DOHH2 (cell line): ENCODE measurements at regions not wholly inside any gene's neighbourhood (a gene's known extent, or its start where the extent isn't known, plus 50 kb on each side); places are given as distances from the start of the nearest gene placed in this dataset.

Source experiments
- H3F3A ChIP-seq: fragments of 200-600 bp; sonication (generic), shearing (Covaris generic); 2 replicates; pipeline ENCODE4 v1.6.0; 2016; ENCODE audit warnings: antibody characterized with exemption, mild to moderate bottlenecking; ENCODE audit not compliant: control insufficient read depth, insufficient read depth
- H3K27ac ChIP-seq: fragments of 200-600 bp; sonication (generic); 2 replicates; pipeline ENCODE4 v1.5.1; 2014; ENCODE audit warnings: low read depth, mild to moderate bottlenecking, low read length, moderate library complexity
- H3K27me3 ChIP-seq: fragments of 200-600 bp; sonication (generic); 2 replicates; pipeline ENCODE4 v1.6.1; 2014; ENCODE audit warnings: mild to moderate bottlenecking, low read length, mixed read lengths; ENCODE audit not compliant: control insufficient read depth
- H3K36me3 ChIP-seq: fragments of 200-600 bp; sonication (generic); 2 replicates; pipeline ENCODE4 v1.6.1; 2014; ENCODE audit warnings: mild to moderate bottlenecking, low read length, moderate library complexity, mixed read lengths; ENCODE audit not compliant: control insufficient read depth
- H3K4me1 ChIP-seq: fragments of 200-600 bp; sonication (generic); 2 replicates; pipeline ENCODE4 v1.6.1; 2014; ENCODE audit warnings: mild to moderate bottlenecking, low read length, mixed read lengths; ENCODE audit not compliant: control insufficient read depth
- H3K4me2 ChIP-seq: fragments of 200-600 bp; sonication (generic); 2 replicates; pipeline ENCODE4 v1.6.0; 2014; ENCODE audit warnings: mild to moderate bottlenecking, low read length, moderate library complexity
- H3K4me3 ChIP-seq: fragments of 200-600 bp; sonication (generic); 2 replicates; pipeline ENCODE4 v1.5.1; 2014; ENCODE audit warnings: mild to moderate bottlenecking, low read length, mixed read lengths
- H3K79me2 ChIP-seq: fragments of 200-600 bp; sonication (generic); 2 replicates; pipeline ENCODE4 v1.6.1; 2014; ENCODE audit warnings: mild to moderate bottlenecking, low read length, mixed read lengths; ENCODE audit not compliant: control insufficient read depth
- H3K9me2 ChIP-seq: fragments of 200-600 bp; sonication (generic); replicated peaks from 2 replicates; pipeline ENCODE4 v1.6.1; 2014; ENCODE audit warnings: mild to moderate bottlenecking, low read length, mixed read lengths; ENCODE audit not compliant: control insufficient read depth
- H3K9me3 ChIP-seq: fragments of 200-600 bp; sonication (generic); 2 replicates; pipeline ENCODE4 v1.6.1; 2014; ENCODE audit warnings: antibody characterized with exemption, low read length, mixed read lengths; ENCODE audit not compliant: control insufficient read depth, insufficient read depth
- H4K20me1 ChIP-seq: fragments of 200-600 bp; sonication (generic); 2 replicates; pipeline ENCODE4 v1.6.0; 2014; ENCODE audit warnings: low read depth, mild to moderate bottlenecking, antibody characterized with exemption, low read length, moderate library complexity; ENCODE audit not compliant: control insufficient read depth, insufficient read depth
- EZH2phosphoT487 ChIP-seq: fragments of 200-600 bp; sonication (generic); IDR thresholded peaks from 2 replicates; pipeline ENCODE4 v1.6.1; 2017; ENCODE audit warnings: borderline replicate concordance, mild to moderate bottlenecking, antibody characterized with exemption, low read length, moderate library complexity, mixed read lengths
- TF ChIP-seq, protein P1 (sequence below): fragments of 200-600 bp; sonication (generic); IDR thresholded peaks from one replicate; pipeline ENCODE4 v1.5.1; 2014; ENCODE audit warnings: antibody characterized with exemption, mild to moderate bottlenecking, low read depth, low read length; ENCODE audit not compliant: poor library complexity, severe bottlenecking

DNA sequence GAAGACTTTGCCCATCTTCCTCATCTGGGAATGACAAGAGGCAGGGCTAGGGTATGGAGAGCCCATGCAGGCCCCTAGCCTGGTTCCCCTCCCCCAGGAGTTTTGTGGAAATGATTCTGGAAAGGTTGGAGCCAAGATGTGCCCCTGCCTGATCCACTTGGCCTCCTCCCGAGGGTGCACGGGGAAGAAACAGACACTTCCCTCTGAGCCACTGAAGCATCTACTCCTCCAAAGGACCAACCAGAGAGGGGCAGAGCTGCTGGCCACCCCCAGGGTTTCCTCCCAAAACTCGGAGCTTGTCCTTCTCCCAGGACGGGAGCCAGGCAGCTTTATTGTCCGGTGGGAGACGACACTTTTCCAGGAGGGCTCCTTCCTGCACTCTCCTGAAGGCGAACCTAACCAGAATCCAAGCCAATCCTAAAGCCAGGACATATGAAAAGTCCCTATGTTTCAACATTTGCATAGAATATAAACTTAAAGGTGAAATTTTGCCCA lies 149.2 kb upstream of the COPS8 start:
- Histone ChIP-seq H3K27me3 (peaks cover 3% of the 10 kb centered on the region; the same call in 1 of the 2 replicates), H3K36me3 (no peaks in the 10 kb centered on the region), H3K9me2 (no peaks in the 10 kb centered on the region), H4K20me1 (no peaks in the 10 kb centered on the region), H3K9me3 (no peaks in the 10 kb centered on the region), H3K4me1 (no peaks in the 10 kb centered on the region), H3K4me3 (no peak overlapping the region), H3K27ac (no peak overlapping the region), H3K79me2 (no peaks in the 10 kb centered on the region), H3K4me2 (no peak overlapping the region), H3F3A (no peaks in the 10 kb centered on the region)
- TF ChIP-seq, protein P1, sequence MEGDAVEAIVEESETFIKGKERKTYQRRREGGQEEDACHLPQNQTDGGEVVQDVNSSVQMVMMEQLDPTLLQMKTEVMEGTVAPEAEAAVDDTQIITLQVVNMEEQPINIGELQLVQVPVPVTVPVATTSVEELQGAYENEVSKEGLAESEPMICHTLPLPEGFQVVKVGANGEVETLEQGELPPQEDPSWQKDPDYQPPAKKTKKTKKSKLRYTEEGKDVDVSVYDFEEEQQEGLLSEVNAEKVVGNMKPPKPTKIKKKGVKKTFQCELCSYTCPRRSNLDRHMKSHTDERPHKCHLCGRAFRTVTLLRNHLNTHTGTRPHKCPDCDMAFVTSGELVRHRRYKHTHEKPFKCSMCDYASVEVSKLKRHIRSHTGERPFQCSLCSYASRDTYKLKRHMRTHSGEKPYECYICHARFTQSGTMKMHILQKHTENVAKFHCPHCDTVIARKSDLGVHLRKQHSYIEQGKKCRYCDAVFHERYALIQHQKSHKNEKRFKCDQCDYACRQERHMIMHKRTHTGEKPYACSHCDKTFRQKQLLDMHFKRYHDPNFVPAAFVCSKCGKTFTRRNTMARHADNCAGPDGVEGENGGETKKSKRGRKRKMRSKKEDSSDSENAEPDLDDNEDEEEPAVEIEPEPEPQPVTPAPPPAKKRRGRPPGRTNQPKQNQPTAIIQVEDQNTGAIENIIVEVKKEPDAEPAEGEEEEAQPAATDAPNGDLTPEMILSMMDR = no peak
- no peak for TF ChIP-seq EZH2phosphoT487

DNA sequence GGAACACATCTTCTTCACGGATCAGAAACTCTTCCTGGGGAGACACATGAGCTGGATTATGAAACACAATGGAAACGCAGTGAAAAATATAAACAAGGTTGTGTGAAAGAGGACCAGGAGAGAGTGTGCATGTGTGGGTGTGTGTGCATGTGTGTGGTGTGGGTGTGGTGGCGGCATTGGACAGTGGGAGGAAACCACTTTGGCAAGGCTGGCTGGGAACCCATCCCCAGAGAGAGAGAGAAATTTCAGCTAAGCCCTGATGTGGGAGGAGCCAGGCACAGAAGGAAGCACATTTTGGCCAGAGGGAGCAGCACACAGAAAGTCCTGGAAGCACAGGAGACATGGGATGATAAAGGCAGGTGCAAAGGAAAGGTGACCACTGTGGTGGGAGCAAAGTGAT lies 147.6 kb upstream of the COPS8 start:
- H3K27ac ChIP-seq = no peak overlapping the region
- H3K4me3 ChIP-seq = no peak overlapping the region
- no peak for TF ChIP-seq EZH2phosphoT487
- TF ChIP-seq, protein P1 = no peak
- no peaks in the 10 kb centered on the region for H3K9me3 ChIP-seq
- H3F3A ChIP-seq = no peaks in the 10 kb centered on the region
- H3K9me2 ChIP-seq = no peaks in the 10 kb centered on the region
- H3K36me3 ChIP-seq = no peaks in the 10 kb centered on the region
- H3K4me2 ChIP-seq = no peak overlapping the region
- H4K20me1 ChIP-seq = no peaks in the 10 kb centered on the region
- no peaks in the 10 kb centered on the region for H3K79me2 ChIP-seq
- H3K27me3 ChIP-seq = no peaks in the 10 kb centered on the region
- no peaks in the 10 kb centered on the region for H3K4me1 ChIP-seq

DNA sequence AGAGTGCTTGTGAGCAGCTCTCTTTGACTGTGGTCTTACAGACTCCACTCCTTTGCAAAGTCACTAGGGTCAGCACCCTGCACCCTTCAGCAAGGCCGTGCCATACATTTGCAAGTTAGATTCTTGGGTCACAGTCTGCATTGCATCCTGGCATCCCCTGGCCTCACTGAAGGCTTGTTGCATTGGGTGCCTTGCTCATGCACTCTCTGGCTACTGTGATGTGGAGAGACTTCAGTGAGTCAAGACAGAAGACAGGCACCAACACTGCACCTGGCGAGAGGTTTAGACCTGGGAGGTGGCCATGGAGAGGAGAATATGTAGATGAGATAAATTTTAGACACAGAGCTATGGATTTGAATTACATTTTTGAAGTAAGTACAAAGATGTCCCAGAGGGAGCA lies 146.4 kb upstream of the COPS8 start:
- H3K79me2 ChIP-seq = no peaks in the 10 kb centered on the region
- no peaks in the 10 kb centered on the region for H3K27me3 ChIP-seq
- no peaks in the 10 kb centered on the region for H3K36me3 ChIP-seq
- H3K4me1 ChIP-seq = no peaks in the 10 kb centered on the region
- no peaks in the 10 kb centered on the region for H3K9me2 ChIP-seq
- no peak overlapping the region for H3K4me3 ChIP-seq
- no peaks in the 10 kb centered on the region for H3F3A ChIP-seq
- H3K9me3 ChIP-seq = no peaks in the 10 kb centered on the region
- no peak for TF ChIP-seq EZH2phosphoT487
- TF ChIP-seq, protein P1 = no peak
- H3K4me2 ChIP-seq = no peak overlapping the region
- H3K27ac ChIP-seq = no peak overlapping the region
- H4K20me1 ChIP-seq = no peaks in the 10 kb centered on the region
